Lower lobe of right lung (tissue), 2 donors: ENCODE measurements at regions not wholly inside any gene's neighbourhood (a gene's known extent, or its start where the extent isn't known, plus 50 kb on each side); places are given as distances from the start of the nearest gene placed in this dataset.
"Not testable (repeated sequence)": the region's sequence is repeated elsewhere in the genome, so short reads cannot be mapped to it uniquely, and the experiment has no call there.

Source experiments
- ATAC-seq, 2 donors: fragments of 200-7000 bp; cut with Tn5 transposase; one replicate each; pipeline ENCODE4 v1.9.1; 2020 to 2022; ENCODE audit warnings: mild to moderate bottlenecking in 2 of 2, moderate library complexity in 2 of 2
- DNase-seq: peaks from one replicate; pipeline ENCODE4 v3.0.0-alpha.2; 2020
- H3K27ac ChIP-seq: fragments of 200-600 bp; one replicate; pipeline ENCODE4 v1.8.0; 2022
- H3K27me3 ChIP-seq: fragments of 200-600 bp; one replicate; pipeline ENCODE4 v1.8.0; 2022; ENCODE audit warnings: low read depth
- H3K36me3 ChIP-seq: fragments of 200-600 bp; one replicate; pipeline ENCODE4 v1.8.0; 2022; ENCODE audit warnings: mild to moderate bottlenecking
- H3K4me1 ChIP-seq: fragments of 200-600 bp; one replicate; pipeline ENCODE4 v1.8.0; 2022
- H3K4me3 ChIP-seq: fragments of 200-600 bp; one replicate; pipeline ENCODE4 v1.8.0; 2022; ENCODE audit warnings: mild to moderate bottlenecking
- H3K9me3 ChIP-seq: fragments of 200-600 bp; one replicate; pipeline ENCODE4 v1.8.0; 2022
- intact Hi-C: fragments of 100-400 bp; cut with DNase I; formaldehyde crosslinking; loops from one replicate; pipeline ENCODE4 v1.11.0; 2022
- TF ChIP-seq, protein P1 (sequence below): fragments of 200-600 bp; IDR thresholded peaks from one replicate; pipeline ENCODE4 v1.8.0; 2022; ENCODE audit warnings: antibody characterized with exemption, mild to moderate bottlenecking
- donor health status: DM: no; HTN: yes; CAD: no; lungs with severe emphysema.

DNA sequence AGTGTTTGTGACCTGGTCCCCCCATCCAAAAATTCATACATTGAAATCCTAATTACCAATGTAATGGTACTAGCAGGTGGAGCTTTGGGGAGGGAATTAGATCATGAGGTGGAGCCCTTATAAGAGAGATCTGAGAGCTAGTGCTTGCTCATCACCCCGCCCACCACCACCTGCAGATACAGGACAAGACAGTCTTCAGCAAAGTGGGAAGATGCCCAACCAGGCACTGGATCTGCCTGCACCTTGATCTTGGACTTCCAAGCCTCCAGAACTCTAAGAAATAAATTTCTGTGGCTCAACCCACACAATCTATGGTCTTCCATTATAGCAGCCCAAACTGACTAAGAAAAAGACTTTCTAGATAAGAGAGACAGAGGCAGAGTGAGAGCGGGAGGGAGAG lies 343.4 kb downstream of the LRRIQ3 start:
- ATAC-seq, result no peak
- no peak overlapping the region for H3K4me3 ChIP-seq
- no peaks in the 10 kb centered on the region for H3K27me3 ChIP-seq
- DNase-seq, result no peak
- TF ChIP-seq, protein P1, sequence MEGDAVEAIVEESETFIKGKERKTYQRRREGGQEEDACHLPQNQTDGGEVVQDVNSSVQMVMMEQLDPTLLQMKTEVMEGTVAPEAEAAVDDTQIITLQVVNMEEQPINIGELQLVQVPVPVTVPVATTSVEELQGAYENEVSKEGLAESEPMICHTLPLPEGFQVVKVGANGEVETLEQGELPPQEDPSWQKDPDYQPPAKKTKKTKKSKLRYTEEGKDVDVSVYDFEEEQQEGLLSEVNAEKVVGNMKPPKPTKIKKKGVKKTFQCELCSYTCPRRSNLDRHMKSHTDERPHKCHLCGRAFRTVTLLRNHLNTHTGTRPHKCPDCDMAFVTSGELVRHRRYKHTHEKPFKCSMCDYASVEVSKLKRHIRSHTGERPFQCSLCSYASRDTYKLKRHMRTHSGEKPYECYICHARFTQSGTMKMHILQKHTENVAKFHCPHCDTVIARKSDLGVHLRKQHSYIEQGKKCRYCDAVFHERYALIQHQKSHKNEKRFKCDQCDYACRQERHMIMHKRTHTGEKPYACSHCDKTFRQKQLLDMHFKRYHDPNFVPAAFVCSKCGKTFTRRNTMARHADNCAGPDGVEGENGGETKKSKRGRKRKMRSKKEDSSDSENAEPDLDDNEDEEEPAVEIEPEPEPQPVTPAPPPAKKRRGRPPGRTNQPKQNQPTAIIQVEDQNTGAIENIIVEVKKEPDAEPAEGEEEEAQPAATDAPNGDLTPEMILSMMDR, result no peak
- no peaks in the 10 kb centered on the region for H3K4me1 ChIP-seq
- no peaks in the 10 kb centered on the region for H3K9me3 ChIP-seq
- no peaks in the 10 kb centered on the region for H3K36me3 ChIP-seq
- intact Hi-C loops, result no loop called here
- H3K27ac ChIP-seq, result no peak overlapping the region

DNA sequence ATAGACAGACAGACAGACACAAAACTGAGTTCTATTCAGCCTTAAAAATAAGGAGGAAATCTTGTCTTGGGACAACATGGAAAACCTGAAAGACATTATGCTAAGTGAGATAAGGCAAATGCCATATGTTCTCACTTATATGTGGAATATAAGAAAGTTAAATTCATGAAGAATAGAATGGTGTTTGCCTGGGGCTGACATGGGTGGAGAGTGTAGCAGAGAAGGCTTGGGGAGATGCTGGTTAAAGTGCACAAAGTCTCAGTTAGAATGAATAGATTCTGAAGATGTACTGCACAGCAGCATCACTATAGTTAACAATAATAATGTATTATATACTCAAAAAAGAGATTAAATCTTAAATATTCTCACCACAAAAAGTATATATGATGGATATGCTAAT lies 355.5 kb downstream of the LRRIQ3 start:
- H3K4me1 ChIP-seq, result no peaks in the 10 kb centered on the region
- intact Hi-C loops, result no loop called here
- TF ChIP-seq, protein P1, result no peak
- H3K9me3 ChIP-seq, result no peaks in the 10 kb centered on the region
- H3K27me3 ChIP-seq, result no peaks in the 10 kb centered on the region
- ATAC-seq, result no peak
- H3K27ac ChIP-seq, result no peak overlapping the region
- H3K36me3 ChIP-seq, result no peaks in the 10 kb centered on the region
- no peak for DNase-seq
- H3K4me3 ChIP-seq, result no peak overlapping the region

- Histone ChIP-seq H3K27me3 (no peaks in the 10 kb centered on the region), H3K36me3 (no peaks in the 10 kb centered on the region), H3K4me1 (no peaks in the 10 kb centered on the region), H3K9me3 (no peaks in the 10 kb centered on the region), H3K27ac (no peak overlapping the region), H3K4me3 (no peak overlapping the region)
- ATAC-seq, result no peak
- TF ChIP-seq, protein P1, result no peak
- intact Hi-C loops, result no loop called here
- DNase-seq, result no peak
Measured at GRCh38 chr1:73839922-73840321, 358.1 kb downstream of the LRRIQ3 start.

GRCh38 chr1:73832276-73833181 lies 365.4 kb downstream of the LRRIQ3 start:
- intact Hi-C loops, result no loop called here
- no peaks in the 10 kb centered on the region for H3K27me3 ChIP-seq
- H3K27ac ChIP-seq, result no peak overlapping the region
- no peak overlapping the region for H3K4me3 ChIP-seq
- ATAC-seq (no peak), DNase-seq (no peak)
- no peaks in the 10 kb centered on the region for H3K9me3 ChIP-seq
- no peaks in the 10 kb centered on the region for H3K4me1 ChIP-seq
- H3K36me3 ChIP-seq, result no peaks in the 10 kb centered on the region
- TF ChIP-seq, protein P1, result no peak

DNA sequence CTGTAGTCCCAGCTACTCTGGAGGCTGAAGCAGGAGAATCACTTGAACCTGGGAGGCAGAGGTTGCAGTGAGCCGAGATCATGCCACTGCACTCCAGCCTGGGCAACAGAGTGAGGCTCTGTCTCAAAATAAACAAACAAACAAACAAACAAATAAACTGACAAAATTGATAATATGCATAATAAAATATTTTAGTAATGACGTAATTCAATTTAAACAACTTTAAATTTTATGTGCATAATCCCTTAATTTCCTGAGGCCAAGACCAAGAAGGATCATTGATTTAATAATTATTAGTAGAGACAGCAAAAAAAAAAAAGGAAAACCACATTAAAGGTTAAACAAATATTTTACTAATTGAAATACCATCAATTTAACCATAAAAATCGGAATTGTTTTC lies 370.7 kb downstream of the LRRIQ3 start:
- H3K36me3 ChIP-seq, intact Hi-C loops, H3K4me1 ChIP-seq, H3K9me3 ChIP-seq, DNase-seq, H3K27me3 ChIP-seq, H3K27ac ChIP-seq, H3K4me3 ChIP-seq, ATAC-seq: not testable (repeated sequence)

DNA sequence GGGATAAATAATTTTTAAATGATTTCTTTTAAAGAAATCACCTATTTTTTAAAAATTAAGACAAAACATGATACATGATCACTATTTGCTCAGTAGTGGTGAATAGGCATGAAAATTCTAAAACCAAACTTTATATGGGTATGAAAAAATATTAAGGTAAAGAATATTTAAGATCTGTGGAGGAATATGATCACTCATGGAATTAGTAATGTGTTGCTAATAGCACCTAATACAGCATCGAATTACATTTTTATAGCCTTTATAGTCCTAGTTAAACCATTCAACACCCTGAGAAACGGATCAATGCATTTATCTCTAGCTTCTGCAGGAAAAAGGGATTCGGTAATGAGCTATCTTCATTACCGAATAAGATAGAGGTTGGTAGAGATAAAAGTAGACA lies 373.9 kb downstream of the LRRIQ3 start:
- DNase-seq, result no peak
- H3K9me3 ChIP-seq, result no peaks in the 10 kb centered on the region
- ATAC-seq, result no peak
- H3K36me3 ChIP-seq, result no peaks in the 10 kb centered on the region
- intact Hi-C loops, result no loop called here
- no peak overlapping the region for H3K4me3 ChIP-seq
- TF ChIP-seq, protein P1, result no peak
- H3K27ac ChIP-seq, result no peak overlapping the region
- H3K27me3 ChIP-seq, result no peaks in the 10 kb centered on the region
- no peaks in the 10 kb centered on the region for H3K4me1 ChIP-seq
